SK-N-SH (cell line): ENCODE measurements at regions not wholly inside any gene's neighbourhood (a gene's known extent, or its start where the extent isn't known, plus 50 kb on each side); places are given as distances from the start of the nearest gene placed in this dataset.

Experiments used
- CTCF ChIA-PET: fragments of 300-600, 350-600 bp; formaldehyde crosslinking; extraction: SDS; loops from one replicate; lab custom pipeline; 2021; lab: Yijun Ruan, JAX
- POLR2A ChIA-PET: fragments of 350-600 bp; sonication (Branson Sonifier 250); formaldehyde crosslinking; extraction: SDS; loops from one replicate; lab custom pipeline; 2020; ENCODE audit warnings: antibody characterized with exemption, inconsistent platforms; lab: Yijun Ruan, JAX
- DNase-seq: peaks from one replicate; pipeline ENCODE4 v3.0.0; 2012
- H2AFZ ChIP-seq: fragments of 200-600 bp; sonication (generic); 2 replicates; pipeline ENCODE4 v1.8.1; 2016; ENCODE audit warnings: antibody characterized with exemption, mild to moderate bottlenecking, low read depth
- H3F3A ChIP-seq: fragments of 200-600 bp; sonication (generic); replicated peaks from 2 replicates; pipeline ENCODE3; 2016; ENCODE audit warnings: antibody characterized with exemption, mild to moderate bottlenecking; ENCODE audit not compliant: insufficient read depth
- H3K27ac ChIP-seq, 2 experiments: fragments of 200-500 bp in 1 of 2; fragments of 200-600 bp in 1 of 2; sonication (Bioruptor generic) in 1 of 2; sonication (generic), shearing (Covaris generic) in 1 of 2; 2 replicates each; pipeline versions ENCODE4 v1.5.1 to v1.6.1; 2014 to 2016; ENCODE audit warnings: low read depth in 2 of 2, inconsistent platforms in 1 of 2, low read length in 1 of 2, mild to moderate bottlenecking in 1 of 2, mixed read lengths in 1 of 2
- H3K27me3 ChIP-seq: fragments of 200-600 bp; sonication (generic), shearing (Covaris generic); 2 replicates; pipeline ENCODE4 v1.6.1; 2016; ENCODE audit warnings: mixed run types; ENCODE audit not compliant: insufficient read depth
- H3K36me3 ChIP-seq, 2 experiments: fragments of 200-500 bp in 1 of 2; fragments of 200-600 bp in 1 of 2; sonication (Bioruptor generic) in 1 of 2; sonication (generic) in 1 of 2; replicated peaks in 1 of 2; 2 replicates each; pipeline versions ENCODE3 to v1.5.1; 2014 to 2016; ENCODE audit warnings: low read length in 1 of 2, mild to moderate bottlenecking in 1 of 2; ENCODE audit not compliant: insufficient read depth in 2 of 2, control insufficient read depth in 1 of 2
- H3K4me1 ChIP-seq, 2 experiments: fragments of 200-500 bp in 1 of 2; fragments of 200-600 bp in 1 of 2; sonication (Bioruptor generic) in 1 of 2; sonication (generic), shearing (Covaris generic) in 1 of 2; 2 replicates each; pipeline versions ENCODE4 v1.5.1 to v1.6.1; 2014 to 2016; ENCODE audit warnings: low read depth in 1 of 2, low read length in 1 of 2, mixed run types in 1 of 2; ENCODE audit not compliant: insufficient read depth in 2 of 2, control insufficient read depth in 1 of 2
- H3K4me2 ChIP-seq: fragments of 200-600 bp; sonication (generic), shearing (Covaris generic); 2 replicates; pipeline ENCODE4 v1.6.1; 2017; ENCODE audit warnings: mixed run types
- H3K4me3 ChIP-seq, 2 experiments: fragments of 200-500 bp in 1 of 2; fragments of 200-600 bp in 1 of 2; sonication (Bioruptor generic) in 1 of 2; sonication (generic), shearing (Covaris generic) in 1 of 2; 2 replicates each; pipeline versions ENCODE4 v1.5.1 to v1.8.1; 2014 to 2016; ENCODE audit warnings: low read depth in 2 of 2, inconsistent platforms in 1 of 2, low read length in 1 of 2, mild to moderate bottlenecking in 1 of 2, mixed read lengths in 1 of 2, moderate library complexity in 1 of 2
- H3K79me2 ChIP-seq: fragments of 200-600 bp; sonication (generic); 2 replicates; pipeline ENCODE4 v1.8.1; 2017; ENCODE audit warnings: mild to moderate bottlenecking; ENCODE audit not compliant: insufficient read depth
- H3K9ac ChIP-seq: fragments of 200-600 bp; sonication (generic); 2 replicates; pipeline ENCODE4 v1.6.1; 2017; ENCODE audit warnings: mixed run types
- H3K9me2 ChIP-seq: fragments of 200-600 bp; sonication (generic); 2 replicates; pipeline ENCODE4 v1.6.1; 2017; ENCODE audit warnings: mixed run types
- H3K9me3 ChIP-seq: fragments of 200-600 bp; sonication (generic); 2 replicates; pipeline ENCODE4 v1.6.1; 2017; ENCODE audit warnings: mixed run types, mild to moderate bottlenecking, moderate library complexity
- H4K20me1 ChIP-seq: fragments of 200-600 bp; sonication (generic); 2 replicates; pipeline ENCODE4 v1.6.1; 2017; ENCODE audit warnings: mild to moderate bottlenecking, mixed run types; ENCODE audit not compliant: insufficient read depth
- EP300 ChIP-seq, 2 experiments: IDR thresholded peaks; 2 replicates each; pipeline versions ENCODE4 v1.4.0 to v1.6.1; 2012; ENCODE audit warnings: borderline replicate concordance in 1 of 2, low read depth in 1 of 2, low read length in 1 of 2
- GABPA ChIP-seq: IDR thresholded peaks from 2 replicates; pipeline ENCODE4 v1.4.0; 2012; ENCODE audit warnings: low read depth, mild to moderate bottlenecking
- POLR2AphosphoS5 ChIP-seq: IDR thresholded peaks from 2 replicates; pipeline ENCODE4 v1.6.1; 2012; ENCODE audit warnings: low read depth, low read length
- RXRA ChIP-seq: IDR thresholded peaks from 2 replicates; pipeline ENCODE4 v1.4.0; 2012; ENCODE audit warnings: low read depth, mild to moderate bottlenecking, borderline replicate concordance
- TCF12 ChIP-seq: IDR thresholded peaks from 2 replicates; pipeline ENCODE4 v1.4.0; 2012
- WGBS: methylation state at CpG from one replicate; pipeline ENCODE4 v1.1.6; 2017; ENCODE audit warnings: low lambda C conversion rate; 5-methylcytosine and 5-hydroxymethylcytosine counted together
- TF ChIP-seq, protein P1 (sequence below): fragments of 200-600 bp; sonication (generic); IDR thresholded peaks from 2 replicates; pipeline ENCODE4 v1.6.1; 2017; ENCODE audit warnings: antibody characterized with exemption, mild to moderate bottlenecking, moderate library complexity
- TF ChIP-seq, protein P2 (sequence below): IDR thresholded peaks from 2 replicates; pipeline ENCODE4; 2012
- TF ChIP-seq, protein P3 (sequence below): fragments of 150-350 bp; IDR thresholded peaks from 2 replicates; pipeline ENCODE4 v1.6.1; 2016; ENCODE audit warnings: mild to moderate bottlenecking, low read depth, low read length

DNA sequence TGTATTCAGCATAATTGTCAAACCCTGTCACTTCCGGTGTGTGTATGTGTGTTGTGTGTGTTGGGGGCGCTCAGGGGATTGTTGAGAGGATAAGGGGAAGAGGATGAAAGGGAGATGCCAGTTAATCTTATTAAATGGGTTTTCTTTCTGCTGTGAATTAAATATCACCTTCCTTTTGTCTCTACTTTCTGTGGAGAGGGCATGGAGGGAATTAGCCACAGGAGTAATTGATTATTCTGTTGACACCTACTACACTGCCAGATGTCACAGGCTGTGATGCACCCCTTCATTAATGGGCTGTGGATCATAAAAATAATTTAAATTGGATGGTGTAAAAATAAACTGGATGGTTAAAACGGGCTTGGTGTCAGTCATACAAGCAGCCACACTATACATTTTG is 311.9 kb downstream of the MDFIC start:
- Histone ChIP-seq H3K4me2 (no peak overlapping the region), H3K9ac (no peak overlapping the region), H3F3A (peaks cover 23% of the 10 kb centered on the region), H3K9me3 (no peaks in the 10 kb centered on the region), H3K27ac (no peak overlapping the region), H3K9me2 (no peaks in the 10 kb centered on the region), H3K79me2 (no peaks in the 10 kb centered on the region), H2AFZ (no peak overlapping the region), H3K4me1 (peaks cover 0 to 10% of the 10 kb centered on the region in 2 experiments; a peak in 3 of 4 replicates), H3K4me3 (no peak overlapping the region)
- POLR2A ChIA-PET = no interaction called here
- no peak for DNase-seq
- CTCF ChIA-PET = no interaction called here
- WGBS = 31% methylated on average over 3 of the region's 3 CpGs
- TF ChIP-seq RXRA = no peak
- no peak for TF ChIP-seq POLR2AphosphoS5
- TF ChIP-seq, protein P1, sequence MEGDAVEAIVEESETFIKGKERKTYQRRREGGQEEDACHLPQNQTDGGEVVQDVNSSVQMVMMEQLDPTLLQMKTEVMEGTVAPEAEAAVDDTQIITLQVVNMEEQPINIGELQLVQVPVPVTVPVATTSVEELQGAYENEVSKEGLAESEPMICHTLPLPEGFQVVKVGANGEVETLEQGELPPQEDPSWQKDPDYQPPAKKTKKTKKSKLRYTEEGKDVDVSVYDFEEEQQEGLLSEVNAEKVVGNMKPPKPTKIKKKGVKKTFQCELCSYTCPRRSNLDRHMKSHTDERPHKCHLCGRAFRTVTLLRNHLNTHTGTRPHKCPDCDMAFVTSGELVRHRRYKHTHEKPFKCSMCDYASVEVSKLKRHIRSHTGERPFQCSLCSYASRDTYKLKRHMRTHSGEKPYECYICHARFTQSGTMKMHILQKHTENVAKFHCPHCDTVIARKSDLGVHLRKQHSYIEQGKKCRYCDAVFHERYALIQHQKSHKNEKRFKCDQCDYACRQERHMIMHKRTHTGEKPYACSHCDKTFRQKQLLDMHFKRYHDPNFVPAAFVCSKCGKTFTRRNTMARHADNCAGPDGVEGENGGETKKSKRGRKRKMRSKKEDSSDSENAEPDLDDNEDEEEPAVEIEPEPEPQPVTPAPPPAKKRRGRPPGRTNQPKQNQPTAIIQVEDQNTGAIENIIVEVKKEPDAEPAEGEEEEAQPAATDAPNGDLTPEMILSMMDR = no peak
- TF ChIP-seq GABPA = no peak
- TF ChIP-seq, protein P2, sequence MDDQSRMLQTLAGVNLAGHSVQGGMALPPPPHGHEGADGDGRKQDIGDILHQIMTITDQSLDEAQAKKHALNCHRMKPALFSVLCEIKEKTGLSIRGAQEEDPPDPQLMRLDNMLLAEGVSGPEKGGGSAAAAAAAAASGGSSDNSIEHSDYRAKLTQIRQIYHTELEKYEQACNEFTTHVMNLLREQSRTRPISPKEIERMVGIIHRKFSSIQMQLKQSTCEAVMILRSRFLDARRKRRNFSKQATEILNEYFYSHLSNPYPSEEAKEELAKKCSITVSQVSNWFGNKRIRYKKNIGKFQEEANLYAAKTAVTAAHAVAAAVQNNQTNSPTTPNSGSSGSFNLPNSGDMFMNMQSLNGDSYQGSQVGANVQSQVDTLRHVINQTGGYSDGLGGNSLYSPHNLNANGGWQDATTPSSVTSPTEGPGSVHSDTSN = no peak
- TF ChIP-seq, protein P3, sequence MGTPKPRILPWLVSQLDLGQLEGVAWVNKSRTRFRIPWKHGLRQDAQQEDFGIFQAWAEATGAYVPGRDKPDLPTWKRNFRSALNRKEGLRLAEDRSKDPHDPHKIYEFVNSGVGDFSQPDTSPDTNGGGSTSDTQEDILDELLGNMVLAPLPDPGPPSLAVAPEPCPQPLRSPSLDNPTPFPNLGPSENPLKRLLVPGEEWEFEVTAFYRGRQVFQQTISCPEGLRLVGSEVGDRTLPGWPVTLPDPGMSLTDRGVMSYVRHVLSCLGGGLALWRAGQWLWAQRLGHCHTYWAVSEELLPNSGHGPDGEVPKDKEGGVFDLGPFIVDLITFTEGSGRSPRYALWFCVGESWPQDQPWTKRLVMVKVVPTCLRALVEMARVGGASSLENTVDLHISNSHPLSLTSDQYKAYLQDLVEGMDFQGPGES = no peak
- TF ChIP-seq, all 33 proteins: peak for 0
- H3K36me3 ChIP-seq = no peaks in the 10 kb centered on the region
- no peaks in the 10 kb centered on the region for H4K20me1 ChIP-seq
- no peaks in the 10 kb centered on the region for H3K27me3 ChIP-seq

DNA sequence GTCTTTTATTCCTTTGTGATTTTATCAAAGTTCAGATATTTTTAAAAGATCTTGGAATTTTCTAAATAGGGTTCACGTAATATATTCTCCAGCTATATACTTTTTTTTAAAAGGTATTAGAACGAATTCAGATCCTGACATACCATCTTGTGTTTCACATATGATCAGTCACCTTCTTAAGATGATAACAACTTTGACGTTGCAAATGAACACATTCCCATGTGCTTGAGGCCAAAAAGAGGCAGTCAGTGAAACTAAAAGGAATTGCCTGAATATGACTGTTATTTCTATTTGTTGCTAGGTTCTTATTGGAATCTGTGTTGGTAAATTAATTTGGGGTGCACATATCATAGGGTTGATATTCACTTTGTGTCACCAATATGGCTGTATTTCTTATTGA is 310.1 kb downstream of the MDFIC start:
- H3K9me3 ChIP-seq = no peaks in the 10 kb centered on the region
- no peaks in the 10 kb centered on the region for H3K9me2 ChIP-seq
- H3K4me1 ChIP-seq = peaks cover 0 to 10% of the 10 kb centered on the region in 2 experiments; a peak in 3 of 4 replicates
- H3K4me2 ChIP-seq = peak overlapping the region; percentile 58; the same call in 1 of the 2 replicates
- H4K20me1 ChIP-seq = no peaks in the 10 kb centered on the region
- CTCF ChIA-PET = no interaction called here
- H3K4me3 ChIP-seq = no peak overlapping the region
- peak overlapping the region in 1 of 2 experiments; percentile 97; a peak in 3 of 4 replicates for H3K27ac ChIP-seq
- no peaks in the 10 kb centered on the region for H3K27me3 ChIP-seq
- 8% methylated on average over 3 of the region's 3 CpGs for WGBS
- H2AFZ ChIP-seq = peak overlapping the region; percentile 20
- no peak for DNase-seq
- TF ChIP-seq EP300 (IDR thresholded peaks at IDR 0.05; ENCODE audit: borderline replicate concordance in 1 of 2, low read depth in 1 of 2, low read length in 1 of 2) (no peak), TCF12 (0 out of 2 replicates have a peak, but pooled peaks have one; percentile 7)
- TF ChIP-seq, all 33 proteins: peak for 1
- POLR2A ChIA-PET = interaction anchor here (0.6 kb wide), 1 partner anchor 107 kb away, joined by 3 read pairs; no protein-coding TSS in a partner anchor
- peaks cover 23% of the 10 kb centered on the region for H3F3A ChIP-seq
- H3K79me2 ChIP-seq = no peaks in the 10 kb centered on the region
- H3K36me3 ChIP-seq = no peaks in the 10 kb centered on the region
- peak overlapping the region; percentile 60; the same call in 1 of the 2 replicates for H3K9ac ChIP-seq
